ENCODE measurements at regions not wholly inside any gene's neighbourhood (a gene's known extent, or its start where the extent isn't known, plus 50 kb on each side); places are given as distances from the start of the nearest gene placed in this dataset.

DNA sequence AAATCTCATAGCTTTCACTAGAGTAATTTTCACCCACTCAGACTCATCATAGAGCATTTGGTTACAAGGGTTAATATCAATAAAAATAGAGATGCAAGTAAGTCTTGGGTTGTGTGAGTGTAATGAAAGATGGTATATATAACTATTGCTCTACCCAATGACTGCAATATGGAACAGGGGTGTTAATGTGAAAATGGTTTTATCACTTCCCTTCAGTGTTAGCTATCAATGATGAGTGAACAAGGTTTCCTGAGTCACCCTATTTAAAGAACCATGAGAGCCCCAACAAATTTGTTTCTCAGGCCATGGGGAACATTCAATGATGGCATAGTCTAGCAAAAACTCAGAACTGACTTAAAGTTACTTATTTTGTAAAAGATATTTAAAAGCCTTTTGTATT is 1133.6 kb upstream of the ZEB2 start:
- no peak for TF ChIP-seq CTCF (IDR thresholded peaks at IDR 0.05; ENCODE audit: low read depth, low read length)
- Histone ChIP-seq H3K27me3 (no peaks in the 10 kb centered on the region), H3K9me3 (ENCODE audit: low read depth) (no peaks in the 10 kb centered on the region), H3K36me3 (no peaks in the 10 kb centered on the region), H3K27ac (no peak overlapping the region), H3K4me1 (ENCODE audit: low read depth) (no peaks in the 10 kb centered on the region), H3K4me3 (no peak overlapping the region)
- no peak for DNase-seq (ENCODE audit: low read depth in 1 of 2, low spot score in 1 of 2)

DNA sequence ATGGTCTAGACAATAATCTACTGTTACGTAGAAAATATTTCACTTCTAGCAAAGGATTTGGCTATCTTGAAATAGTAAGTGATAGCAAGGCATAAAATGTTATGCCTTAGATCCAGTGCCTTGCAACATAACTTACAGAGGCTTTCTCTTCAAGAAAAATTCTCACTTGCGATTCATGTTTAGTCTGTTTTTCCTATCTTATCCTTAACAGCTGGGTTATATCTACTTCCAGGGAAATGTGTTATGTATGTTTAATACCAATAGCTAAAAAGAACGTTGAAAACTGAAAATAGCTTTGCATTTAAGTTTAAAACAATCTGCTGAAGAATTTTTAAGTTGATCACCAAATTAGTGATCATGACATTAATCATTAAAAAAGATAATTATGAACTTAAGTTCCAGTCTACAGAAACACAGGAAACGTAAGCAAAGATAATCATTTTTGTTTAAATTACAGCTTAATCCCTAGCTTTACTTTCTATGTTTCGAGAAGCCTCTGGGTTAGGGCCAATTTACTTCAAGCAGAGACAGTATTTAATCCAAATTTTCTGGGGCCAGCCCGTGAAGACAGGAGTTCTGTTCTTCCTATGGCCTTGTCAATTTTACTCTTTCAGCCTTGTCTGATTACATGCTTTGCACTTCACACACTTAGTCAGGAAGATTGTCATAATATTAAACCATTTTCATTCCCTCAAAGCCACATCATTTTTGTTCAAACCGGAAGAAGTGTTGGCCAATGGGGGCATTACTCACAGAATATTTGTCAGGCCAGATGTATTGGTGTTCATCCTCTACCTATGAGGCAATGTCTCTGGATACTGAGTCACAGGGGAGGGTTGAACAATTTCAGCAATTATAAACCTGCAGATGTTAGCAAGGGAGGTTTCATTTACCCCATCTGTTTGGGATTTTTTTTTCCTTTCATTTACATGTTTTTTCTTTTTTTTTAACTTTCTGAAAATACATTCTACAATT is 1132.9 kb upstream of the ZEB2 start:
- H3K9me3 ChIP-seq (ENCODE audit: low read depth) = no peaks in the 10 kb centered on the region
- H3K27me3 ChIP-seq = no peaks in the 10 kb centered on the region
- no peak overlapping the region for H3K4me3 ChIP-seq
- no peaks in the 10 kb centered on the region for H3K36me3 ChIP-seq
- no peak for TF ChIP-seq CTCF (IDR thresholded peaks at IDR 0.05; ENCODE audit: low read depth, low read length)
- no peak overlapping the region for H3K27ac ChIP-seq
- no peaks in the 10 kb centered on the region for H3K4me1 ChIP-seq (ENCODE audit: low read depth)
- DNase-seq (ENCODE audit: low read depth in 1 of 2, low spot score in 1 of 2) = peak in 1 of 2 donors; percentile 84

DNA sequence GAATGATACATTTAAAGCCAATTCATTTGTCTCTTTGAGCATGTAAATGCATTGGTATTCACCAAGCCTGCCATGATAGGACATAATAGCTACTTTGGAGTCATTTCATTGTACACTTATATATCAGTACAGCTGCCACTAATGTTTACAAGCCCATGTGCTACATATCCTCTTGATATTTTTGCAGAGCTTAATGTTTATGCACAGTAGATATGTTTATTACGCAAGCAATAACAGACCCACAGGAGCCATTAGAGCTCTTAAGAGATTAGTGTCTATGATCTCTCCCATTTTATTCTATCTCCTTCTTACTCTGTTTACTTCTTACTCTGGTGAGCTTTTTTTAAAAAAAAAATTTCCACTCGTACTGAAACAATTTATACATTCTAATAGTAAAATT is 1132.1 kb upstream of the ZEB2 start:
- no peaks in the 10 kb centered on the region for H3K4me1 ChIP-seq (ENCODE audit: low read depth)
- DNase-seq (ENCODE audit: low read depth in 1 of 2, low spot score in 1 of 2) = peak in 1 of 2 donors; percentile 45
- H3K27ac ChIP-seq = no peak overlapping the region
- no peak overlapping the region for H3K4me3 ChIP-seq
- H3K9me3 ChIP-seq (ENCODE audit: low read depth) = no peaks in the 10 kb centered on the region
- H3K27me3 ChIP-seq = no peaks in the 10 kb centered on the region
- H3K36me3 ChIP-seq = no peaks in the 10 kb centered on the region
- TF ChIP-seq CTCF (IDR thresholded peaks at IDR 0.05; ENCODE audit: low read depth, low read length) = no peak

- no peak overlapping the region for H3K27ac ChIP-seq
- no peaks in the 10 kb centered on the region for H3K27me3 ChIP-seq
- H3K9me3 ChIP-seq (ENCODE audit: low read depth) = no peaks in the 10 kb centered on the region
- no peaks in the 10 kb centered on the region for H3K4me1 ChIP-seq (ENCODE audit: low read depth)
- TF ChIP-seq CTCF (IDR thresholded peaks at IDR 0.05; ENCODE audit: low read depth, low read length) = no peak
- no peaks in the 10 kb centered on the region for H3K36me3 ChIP-seq
- DNase-seq (ENCODE audit: low read depth in 1 of 2, low spot score in 1 of 2) = no peak
- no peak overlapping the region for H3K4me3 ChIP-seq
Observed at GRCh38 chr2:145650226-145650625, 1130.3 kb upstream of the ZEB2 start.

DNA sequence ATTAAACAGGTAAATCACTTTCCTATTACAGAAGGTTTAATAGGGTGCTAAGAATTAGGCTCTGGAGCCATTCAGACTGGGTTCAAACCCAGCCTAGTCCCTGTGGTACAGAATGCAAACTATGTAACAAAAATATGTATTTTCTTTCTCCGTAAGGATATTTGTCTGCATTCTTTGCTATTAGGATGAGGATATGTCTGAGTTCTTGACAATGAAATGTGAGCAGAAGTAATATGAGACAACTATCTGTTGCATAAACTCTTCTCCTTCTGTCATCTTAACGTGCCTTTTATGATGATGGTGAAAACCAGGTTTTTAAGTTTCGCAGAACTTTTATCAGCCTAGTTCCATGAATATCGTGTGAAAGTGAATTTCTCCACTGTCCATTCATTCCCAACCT is 1129.1 kb upstream of the ZEB2 start:
- no peaks in the 10 kb centered on the region for H3K36me3 ChIP-seq
- no peak overlapping the region for H3K4me3 ChIP-seq
- TF ChIP-seq CTCF (IDR thresholded peaks at IDR 0.05; ENCODE audit: low read depth, low read length) = no peak
- no peaks in the 10 kb centered on the region for H3K9me3 ChIP-seq (ENCODE audit: low read depth)
- no peaks in the 10 kb centered on the region for H3K27me3 ChIP-seq
- no peak for DNase-seq (ENCODE audit: low read depth in 1 of 2, low spot score in 1 of 2)
- no peaks in the 10 kb centered on the region for H3K4me1 ChIP-seq (ENCODE audit: low read depth)
- H3K27ac ChIP-seq = no peak overlapping the region
